GM12878 (cell line): ENCODE measurements at regions not wholly inside any gene's neighbourhood (a gene's known extent, or its start where the extent isn't known, plus 50 kb on each side); places are given as distances from the start of the nearest gene placed in this dataset.

Experiments
- ATAC-seq: fragments of 200-7000 bp; cut with Tn5 transposase; 3 replicates; pipeline ENCODE4 v1.9.1; 2020; ENCODE audit warnings: mild to moderate bottlenecking, moderate library complexity
- BruUV-seq: library from RNA; stranded (reverse); fragments of 400-500 nt; replicated peaks from 2 replicates; lab custom pipeline; 2021; lab: Mats Ljungman, UMichigan
- CTCF ChIA-PET: fragments of 300-600 bp; sonication (Branson Sonifier 250); formaldehyde crosslinking; extraction: SDS; loops from one replicate; lab custom pipeline; 2021; ENCODE audit warnings: inconsistent platforms; lab: Yijun Ruan, JAX
- POLR2A ChIA-PET: fragments of 350-600 bp; formaldehyde crosslinking; extraction: SDS; loops from one replicate; lab custom pipeline; 2021; ENCODE audit warnings: inconsistent platforms; lab: Charles Lee
- RAD21 ChIA-PET: fragments of 300-600 bp; sonication (Branson Sonifier 250); formaldehyde crosslinking; loops from one replicate; lab custom pipeline; 2023; ENCODE audit warnings: antibody characterized with exemption; ENCODE audit not compliant: unreplicated experiment; lab: Charles Lee
- SMC1A ChIA-PET: fragments of 300-600 bp; sonication (Branson Sonifier 250); formaldehyde crosslinking; loops from one replicate; lab custom pipeline; 2023; ENCODE audit not compliant: unreplicated experiment, uncharacterized antibody; lab: Charles Lee
- DNase-seq: peaks from one replicate; pipeline ENCODE4 v3.0.0-alpha.2; 2011; ENCODE audit warnings: low read depth, low spot score
- FAIRE-seq: peaks from 3 replicates; lab custom pipeline; 2011; peaks lifted over from hg19 to GRCh38; lab: Jason Lieb, UNC
- H2AFZ ChIP-seq: 2 replicates; pipeline ENCODE4 v1.6.0; 2011; ENCODE audit warnings: low read depth, low read length, control low read depth; ENCODE audit not compliant: control insufficient read depth
- H3K27ac ChIP-seq: 2 replicates; pipeline ENCODE4 v1.5.1; 2011; ENCODE audit warnings: control low read depth; ENCODE audit not compliant: control insufficient read depth, insufficient read depth
- H3K27me3 ChIP-seq, 2 experiments: replicated peaks in 1 of 2; 2 replicates each; pipeline versions ENCODE4 v1.6.0 to v1.6.1; 2011; ENCODE audit warnings: low read length in 1 of 2; ENCODE audit not compliant: control insufficient read depth in 2 of 2, insufficient read depth in 2 of 2
- H3K36me3 ChIP-seq, 2 experiments: 2 replicates each; pipeline ENCODE4 v1.5.1; 2011; ENCODE audit warnings: low read length in 1 of 2; ENCODE audit not compliant: control insufficient read depth in 2 of 2, insufficient read depth in 2 of 2
- H3K4me1 ChIP-seq: 2 replicates; pipeline ENCODE4 v1.6.1; 2011; ENCODE audit warnings: mild to moderate bottlenecking, low read length, moderate library complexity, mixed read lengths; ENCODE audit not compliant: control insufficient read depth, insufficient read depth
- H3K4me2 ChIP-seq: 2 replicates; pipeline ENCODE4 v1.6.0; 2011; ENCODE audit warnings: control low read depth; ENCODE audit not compliant: control insufficient read depth, insufficient read depth
- H3K4me3 ChIP-seq: fragments of 200-600 bp; sonication (generic); 2 replicates; pipeline ENCODE4 v1.5.1; 2016
- H3K79me2 ChIP-seq: 2 replicates; pipeline ENCODE4 v1.6.0; 2011; ENCODE audit warnings: low read length; ENCODE audit not compliant: control insufficient read depth, insufficient read depth
- H3K9ac ChIP-seq: 2 replicates; pipeline ENCODE4 v1.8.0; 2011; ENCODE audit warnings: low read length, control low read depth, mixed read lengths; ENCODE audit not compliant: control insufficient read depth, insufficient read depth
- H3K9me3 ChIP-seq: replicated peaks from 3 replicates; pipeline ENCODE4 v1.5.1; 2011; ENCODE audit warnings: mild to moderate bottlenecking, low read length; ENCODE audit not compliant: control insufficient read depth, insufficient read depth
- H4K20me1 ChIP-seq: 2 replicates; pipeline ENCODE4 v1.6.0; 2011; ENCODE audit not compliant: control insufficient read depth, insufficient read depth
- ASH2L ChIP-seq: fragments of 300-600, 200-600 bp; sonication (generic); IDR thresholded peaks from 2 replicates; pipeline ENCODE4 v1.6.1; 2017; ENCODE audit warnings: low read depth, mild to moderate bottlenecking, borderline replicate concordance
- ATF2 ChIP-seq: IDR thresholded peaks from 2 replicates; pipeline ENCODE4 v1.6.1; 2012; ENCODE audit warnings: low read length, inconsistent platforms
- CBFB ChIP-seq: IDR thresholded peaks from 2 replicates; pipeline ENCODE4 v1.6.1; 2016; ENCODE audit warnings: antibody characterized with exemption, low read depth
- FOXM1 ChIP-seq: IDR thresholded peaks from 2 replicates; pipeline ENCODE4 v1.6.1; 2012; ENCODE audit warnings: low read depth, mild to moderate bottlenecking, inconsistent platforms, low read length, moderate library complexity
- NBN ChIP-seq: fragments of 450-650 bp; IDR thresholded peaks from 2 replicates; pipeline ENCODE4 v1.6.1; 2016
- NFIC ChIP-seq: IDR thresholded peaks from 2 replicates; pipeline ENCODE4 v1.6.1; 2012; ENCODE audit warnings: low read depth, mild to moderate bottlenecking, inconsistent platforms, low read length, moderate library complexity
- PAX8 ChIP-seq: fragments of 450-650 bp; IDR thresholded peaks from 2 replicates; pipeline ENCODE4 v1.6.1; 2017; ENCODE audit warnings: mild to moderate bottlenecking, moderate library complexity
- ZNF207 ChIP-seq: fragments of 450-650 bp; IDR thresholded peaks from 2 replicates; pipeline ENCODE4 v1.6.1; 2014; ENCODE audit warnings: antibody characterized with exemption, mild to moderate bottlenecking, borderline replicate concordance
- ZSCAN29 ChIP-seq: fragments of 450-650 bp; IDR thresholded peaks from 2 replicates; pipeline ENCODE4 v1.6.1; 2017; ENCODE audit warnings: mild to moderate bottlenecking, moderate library complexity
- WGBS: methylation state at CpG from one replicate; pipeline ENCODE4 v1.1.6; 2016; ENCODE audit warnings: low lambda C conversion rate; ENCODE audit not compliant: insufficient replicate concordance, insufficient coverage; ENCODE audit errors: missing lambda C conversion rate; 5-methylcytosine and 5-hydroxymethylcytosine counted together
- in situ Hi-C: fragments of 300-500 bp; cut with MboI; formaldehyde crosslinking; loops from 9 replicates; pipeline ENCODE4 v1.14.3; 2018; ENCODE audit warnings: mixed read lengths
- intact Hi-C: fragments of 100-400 bp; cut with micrococcal nuclease; formaldehyde crosslinking; loops from one replicate; pipeline ENCODE4 v1.14.2; 2022; ENCODE audit not compliant: unreplicated experiment
- TF ChIP-seq, protein P1 (sequence below): fragments of 150-350 bp; IDR thresholded peaks from 2 replicates; pipeline ENCODE4 v1.6.1; 2016; ENCODE audit warnings: low read depth, low read length

DNA sequence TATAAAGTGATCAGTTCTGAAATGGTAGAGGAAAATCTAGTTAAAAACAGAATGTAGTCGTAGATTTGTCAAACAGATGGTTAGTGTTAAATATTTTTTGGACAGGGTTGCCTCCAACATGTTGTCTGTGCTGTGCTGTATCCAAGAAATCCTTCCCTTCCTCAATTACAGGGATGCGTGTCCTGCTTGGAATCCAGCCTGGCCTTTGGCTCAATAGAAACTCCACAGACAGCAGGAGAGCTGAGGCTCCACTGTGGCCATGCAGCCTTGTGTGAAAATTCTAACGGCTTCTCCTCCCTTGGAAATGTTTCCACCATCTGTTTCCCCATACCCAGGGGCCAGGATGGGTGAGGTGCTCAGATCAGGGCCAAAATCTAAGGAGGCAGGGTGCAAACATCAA is 67.7 kb upstream of the USP29 start:
- Histone ChIP-seq H3K4me2 (no peak overlapping the region), H3K4me3 (no peak overlapping the region), H4K20me1 (no peaks in the 10 kb centered on the region), H3K27me3 (no peaks in the 10 kb centered on the region), H3K9me3 (no peaks in the 10 kb centered on the region; the same call in 2 of the 3 replicates), H3K79me2 (no peaks in the 10 kb centered on the region), H3K36me3 (no peaks in the 10 kb centered on the region), H3K9ac (no peak overlapping the region), H3K4me1 (no peaks in the 10 kb centered on the region), H3K27ac (no peak overlapping the region), H2AFZ (no peak overlapping the region)
- in situ Hi-C loops = no loop called here
- SMC1A ChIA-PET = no interaction called here
- POLR2A ChIA-PET = no interaction called here
- CTCF ChIA-PET = no interaction called here
- TF ChIP-seq NFIC (no peak), ZSCAN29 (no peak), ASH2L (no peak), PAX8 (no peak), FOXM1 (no peak), NBN (no peak), CBFB (no peak), ZNF207 (no peak), ATF2 (no peak)
- TF ChIP-seq, protein P1, sequence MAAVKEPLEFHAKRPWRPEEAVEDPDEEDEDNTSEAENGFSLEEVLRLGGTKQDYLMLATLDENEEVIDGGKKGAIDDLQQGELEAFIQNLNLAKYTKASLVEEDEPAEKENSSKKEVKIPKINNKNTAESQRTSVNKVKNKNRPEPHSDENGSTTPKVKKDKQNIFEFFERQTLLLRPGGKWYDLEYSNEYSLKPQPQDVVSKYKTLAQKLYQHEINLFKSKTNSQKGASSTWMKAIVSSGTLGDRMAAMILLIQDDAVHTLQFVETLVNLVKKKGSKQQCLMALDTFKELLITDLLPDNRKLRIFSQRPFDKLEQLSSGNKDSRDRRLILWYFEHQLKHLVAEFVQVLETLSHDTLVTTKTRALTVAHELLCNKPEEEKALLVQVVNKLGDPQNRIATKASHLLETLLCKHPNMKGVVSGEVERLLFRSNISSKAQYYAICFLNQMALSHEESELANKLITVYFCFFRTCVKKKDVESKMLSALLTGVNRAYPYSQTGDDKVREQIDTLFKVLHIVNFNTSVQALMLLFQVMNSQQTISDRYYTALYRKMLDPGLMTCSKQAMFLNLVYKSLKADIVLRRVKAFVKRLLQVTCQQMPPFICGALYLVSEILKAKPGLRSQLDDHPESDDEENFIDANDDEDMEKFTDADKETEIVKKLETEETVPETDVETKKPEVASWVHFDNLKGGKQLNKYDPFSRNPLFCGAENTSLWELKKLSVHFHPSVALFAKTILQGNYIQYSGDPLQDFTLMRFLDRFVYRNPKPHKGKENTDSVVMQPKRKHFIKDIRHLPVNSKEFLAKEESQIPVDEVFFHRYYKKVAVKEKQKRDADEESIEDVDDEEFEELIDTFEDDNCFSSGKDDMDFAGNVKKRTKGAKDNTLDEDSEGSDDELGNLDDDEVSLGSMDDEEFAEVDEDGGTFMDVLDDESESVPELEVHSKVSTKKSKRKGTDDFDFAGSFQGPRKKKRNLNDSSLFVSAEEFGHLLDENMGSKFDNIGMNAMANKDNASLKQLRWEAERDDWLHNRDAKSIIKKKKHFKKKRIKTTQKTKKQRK = no peak
- RAD21 ChIA-PET = no interaction called here
- DNase-seq (no peak), ATAC-seq (no peak), FAIRE-seq (no peak)
- 11% methylated on average over 3 of the region's 3 CpGs for WGBS
- BruUV-seq = no TSS peak
- intact Hi-C loops = no loop called here
